ENCODE measurements at regions not wholly inside any gene's neighbourhood (a gene's known extent, or its start where the extent isn't known, plus 50 kb on each side); places are given as distances from the start of the nearest gene placed in this dataset.
A peak's percentile ranks its signal among the peaks of the same experiment; 100 is the strongest.

DNA sequence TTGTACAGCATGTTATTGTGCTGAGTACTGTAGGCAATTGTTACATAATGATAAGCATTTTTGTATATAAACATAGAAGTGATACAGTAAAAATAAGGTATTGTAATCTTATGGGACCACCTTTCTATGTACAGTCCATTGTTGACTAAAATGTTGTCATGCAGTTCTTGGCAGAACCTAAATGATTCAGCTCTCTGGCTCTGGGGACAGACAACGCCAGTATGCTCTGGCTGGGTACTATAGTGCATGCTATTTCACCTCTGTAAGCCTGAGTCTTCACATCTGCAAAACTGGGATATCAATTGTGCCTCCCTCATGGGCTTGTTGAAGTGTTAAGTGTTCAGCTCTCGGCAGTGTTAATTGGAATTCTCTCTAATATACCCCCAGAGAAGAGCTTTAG lies 674.3 kb downstream of the INHBA start:
- H3K4me3 ChIP-seq = no peak overlapping the region

GRCh38 chr7:41027428-41028115 lies 675.3 kb downstream of the INHBA start:
- DNase-seq (ENCODE audit: low read depth, low spot score) = no peak
- FAIRE-seq = no peak
- Histone ChIP-seq H3K4me1 (ENCODE audit: control insufficient read depth, insufficient read depth, low read length) (no peaks in the 10 kb centered on the region), H3K79me2 (ENCODE audit: control insufficient read depth, insufficient read depth, low read length) (no peaks in the 10 kb centered on the region), H3K4me3 (no peak overlapping the region), H3K36me3 (ENCODE audit: control insufficient read depth in 2 of 2, insufficient read depth in 2 of 2, low read length in 1 of 2) (no peaks in the 10 kb centered on the region), H3K27me3 (replicated peaks in 1 of 2; ENCODE audit: control insufficient read depth in 2 of 2, insufficient read depth in 2 of 2, low read length in 1 of 2) (no peaks in the 10 kb centered on the region), H2AFZ (ENCODE audit: control insufficient read depth, low read depth, low read length) (no peak overlapping the region), H4K20me1 (ENCODE audit: control insufficient read depth, insufficient read depth) (no peaks in the 10 kb centered on the region), H3K9me3 (replicated peaks; ENCODE audit: control insufficient read depth, insufficient read depth, low read length) (no peaks in the 10 kb centered on the region), H3K9ac (ENCODE audit: control insufficient read depth, insufficient read depth, low read length) (no peak overlapping the region), H3K4me2 (ENCODE audit: control insufficient read depth, insufficient read depth) (no peak overlapping the region), H3K27ac (ENCODE audit: control insufficient read depth, insufficient read depth) (no peak overlapping the region)
- ChIA-PET CTCF (no interaction called here), RAD21 (ENCODE audit: unreplicated experiment) (no interaction called here), POLR2A (no interaction called here), SMC1A (ENCODE audit: uncharacterized antibody, unreplicated experiment) (no interaction called here)
- WGBS (ENCODE audit: insufficient coverage, insufficient replicate concordance, low lambda C conversion rate, missing lambda C conversion rate) = 34% methylated on average over 7 of the region's 7 CpGs
- no TSS peak for BruUV-seq (replicated peaks)
- in situ Hi-C loops (cut with MboI) (no loop called here), intact Hi-C loops (cut with micrococcal nuclease; ENCODE audit: unreplicated experiment) (no loop called here)
- ATAC-seq = no peak
- TF ChIP-seq NR2C1 (IDR thresholded peaks at IDR 0.05) (no peak), MYB (IDR thresholded peaks at IDR 0.05; ENCODE audit: borderline replicate concordance, low read depth, low read length) (no peak), BHLHE40 (IDR thresholded peaks at IDR 0.05; ENCODE audit: borderline replicate concordance in 1 of 2, low read depth in 2 of 2, low read length in 1 of 2) (no peak), BMI1 (IDR thresholded peaks at IDR 0.05; ENCODE audit: borderline replicate concordance) (no peak), SPI1 (IDR thresholded peaks at IDR 0.05; ENCODE audit: borderline replicate concordance, insufficient read depth, low read depth, low read length) (no peak), TARDBP (IDR thresholded peaks at IDR 0.05; ENCODE audit: borderline replicate concordance) (no peak), RB1 (IDR thresholded peaks at IDR 0.05; ENCODE audit: borderline replicate concordance) (no peak), TBL1XR1 (IDR thresholded peaks at IDR 0.05; ENCODE audit: low read depth, low read length) (no peak), ZNF24 (IDR thresholded peaks at IDR 0.05) (no peak), TCF7 (IDR thresholded peaks at IDR 0.05; ENCODE audit: borderline replicate concordance) (no peak), MYC (IDR thresholded peaks at IDR 0.05; ENCODE audit: insufficient read depth, insufficient read length, insufficient replicate concordance, low read length, severe bottlenecking) (no peak), BRCA1 (IDR thresholded peaks at IDR 0.05; ENCODE audit: low read depth, low read length) (no peak), NRF1 (conservative IDR thresholded peaks at IDR 0.05; ENCODE audit: low read depth, low read length) (no peak), ATF7 (IDR thresholded peaks at IDR 0.05; ENCODE audit: low read depth) (no peak)

More for the DNA sequence above, 674.3 kb downstream of the INHBA start:
- no peak for TF ChIP-seq EED (IDR thresholded peaks at IDR 0.05; ENCODE audit: low read depth)
- no peak for TF ChIP-seq MLLT1 (IDR thresholded peaks at IDR 0.05)
- no peak for TF ChIP-seq GATAD2B (conservative IDR thresholded peaks at IDR 0.05; ENCODE audit: low read depth)
- no peak for TF ChIP-seq CREB1 (IDR thresholded peaks at IDR 0.05; ENCODE audit: low read depth)
- TF ChIP-seq SREBF2 (IDR thresholded peaks at IDR 0.05; ENCODE audit: low read length) = no peak
- ATAC-seq (peak; percentile 46; the same call in 2 of the 3 replicates), FAIRE-seq (no peak), DNase-seq (ENCODE audit: low read depth, low spot score) (no peak)
- POLR2A ChIA-PET = no interaction called here
- no peak overlapping the region for H3K27ac ChIP-seq (ENCODE audit: control insufficient read depth, insufficient read depth)
- no peaks in the 10 kb centered on the region for H3K36me3 ChIP-seq (ENCODE audit: control insufficient read depth in 2 of 2, insufficient read depth in 2 of 2, low read length in 1 of 2)
- 0% methylated on average over 2 of the region's 2 CpGs for WGBS (ENCODE audit: insufficient coverage, insufficient replicate concordance, low lambda C conversion rate, missing lambda C conversion rate)
- BruUV-seq (replicated peaks) = no TSS peak
- no peak overlapping the region for H3K9ac ChIP-seq (ENCODE audit: control insufficient read depth, insufficient read depth, low read length)
- RAD21 ChIA-PET (ENCODE audit: unreplicated experiment) = no interaction called here
- CTCF ChIA-PET = no interaction called here
- intact Hi-C loops (cut with micrococcal nuclease; ENCODE audit: unreplicated experiment) (no loop called here), in situ Hi-C loops (cut with MboI) (no loop called here)
- H4K20me1 ChIP-seq (ENCODE audit: control insufficient read depth, insufficient read depth) = no peaks in the 10 kb centered on the region
- H3K4me1 ChIP-seq (ENCODE audit: control insufficient read depth, insufficient read depth, low read length) = no peaks in the 10 kb centered on the region
- SMC1A ChIA-PET (ENCODE audit: uncharacterized antibody, unreplicated experiment) = no interaction called here
- H2AFZ ChIP-seq (ENCODE audit: control insufficient read depth, low read depth, low read length) = no peak overlapping the region
- H3K9me3 ChIP-seq (replicated peaks; ENCODE audit: control insufficient read depth, insufficient read depth, low read length) = no peaks in the 10 kb centered on the region
- H3K4me2 ChIP-seq (ENCODE audit: control insufficient read depth, insufficient read depth) = no peak overlapping the region
- H3K27me3 ChIP-seq (replicated peaks in 1 of 2; ENCODE audit: control insufficient read depth in 2 of 2, insufficient read depth in 2 of 2, low read length in 1 of 2) = no peaks in the 10 kb centered on the region
- H3K79me2 ChIP-seq (ENCODE audit: control insufficient read depth, insufficient read depth, low read length) = no peaks in the 10 kb centered on the region

All from GM12878 (cell line).